ENCODE measurements at regions not wholly inside any gene's neighbourhood (a gene's known extent, or its start where the extent isn't known, plus 50 kb on each side); places are given as distances from the start of the nearest gene placed in this dataset.

DNA sequence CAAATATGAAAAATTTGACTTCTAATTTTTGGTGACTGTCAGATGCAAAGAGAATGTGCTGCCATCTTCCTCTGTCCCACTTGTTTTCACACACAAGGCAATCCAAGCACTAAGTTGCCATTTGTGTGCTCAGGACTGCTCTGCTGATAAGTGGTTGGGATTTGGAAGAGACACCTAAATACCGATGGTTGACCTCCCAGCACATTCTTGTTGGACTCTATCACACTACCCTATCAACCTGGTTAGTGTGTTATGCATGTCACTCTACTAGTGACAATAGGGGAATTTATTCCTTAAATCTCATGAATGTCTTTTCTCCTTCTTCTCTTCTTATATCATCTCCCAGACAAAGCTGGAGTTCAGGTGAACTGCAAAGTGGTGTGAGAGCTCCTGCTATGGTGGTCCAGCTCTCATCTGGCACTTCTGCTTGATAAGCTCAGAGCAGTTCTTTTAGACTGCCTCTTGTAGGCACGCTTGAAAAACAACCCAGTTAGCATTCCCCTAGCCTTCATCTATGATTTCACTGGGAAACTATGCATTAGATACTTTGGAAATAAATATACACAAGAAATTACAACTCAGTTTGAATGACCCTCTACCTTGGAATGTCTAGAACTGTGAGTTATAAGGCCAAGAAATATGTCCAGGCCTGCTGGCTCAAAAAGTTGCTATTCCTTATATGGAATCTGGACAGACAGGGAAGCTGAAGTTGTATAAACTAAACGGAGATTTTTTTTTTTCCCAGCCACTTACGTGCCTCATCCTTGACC is 404.8 kb downstream of the MEIS1 start:
- ChIA-PET POLR2A (no interaction called here), CTCF (no interaction called here)
- no peak overlapping the region for H3K27ac ChIP-seq (ENCODE audit: low read depth, low read length)
- no peaks in the 10 kb centered on the region for H3K9me3 ChIP-seq (ENCODE audit: control insufficient read depth in 2 of 3, low read length in 3 of 3)
- Mint-ChIP-seq H3K9me3 (peaks cover 0 to 12% (median 3%) of the 10 kb centered on the region in 11 donors), H3K4me1 (no peaks in the 10 kb centered on the region), H3K27ac (no peak overlapping the region), H3K4me3 (no peak overlapping the region), H3K27me3 (no peaks in the 10 kb centered on the region), H3K36me3 (no peaks in the 10 kb centered on the region)
- intact Hi-C loops (cut with micrococcal nuclease): no loop called here
- ATAC-seq (no peak), DNase-seq (no peak)
- no peaks in the 10 kb centered on the region for H3K27me3 ChIP-seq (ENCODE audit: control insufficient read depth in 2 of 2, insufficient read depth in 2 of 2, low read length in 2 of 2)
- H3K36me3 ChIP-seq (ENCODE audit: control insufficient read depth in 2 of 3, insufficient read depth in 3 of 3, low read length in 3 of 3): no peaks in the 10 kb centered on the region
- no peak overlapping the region for H3K4me3 ChIP-seq (ENCODE audit: low read length)
- H3K4me1 ChIP-seq (ENCODE audit: control insufficient read depth in 2 of 2, insufficient read depth in 2 of 2, low read length in 2 of 2): no peaks in the 10 kb centered on the region

DNA sequence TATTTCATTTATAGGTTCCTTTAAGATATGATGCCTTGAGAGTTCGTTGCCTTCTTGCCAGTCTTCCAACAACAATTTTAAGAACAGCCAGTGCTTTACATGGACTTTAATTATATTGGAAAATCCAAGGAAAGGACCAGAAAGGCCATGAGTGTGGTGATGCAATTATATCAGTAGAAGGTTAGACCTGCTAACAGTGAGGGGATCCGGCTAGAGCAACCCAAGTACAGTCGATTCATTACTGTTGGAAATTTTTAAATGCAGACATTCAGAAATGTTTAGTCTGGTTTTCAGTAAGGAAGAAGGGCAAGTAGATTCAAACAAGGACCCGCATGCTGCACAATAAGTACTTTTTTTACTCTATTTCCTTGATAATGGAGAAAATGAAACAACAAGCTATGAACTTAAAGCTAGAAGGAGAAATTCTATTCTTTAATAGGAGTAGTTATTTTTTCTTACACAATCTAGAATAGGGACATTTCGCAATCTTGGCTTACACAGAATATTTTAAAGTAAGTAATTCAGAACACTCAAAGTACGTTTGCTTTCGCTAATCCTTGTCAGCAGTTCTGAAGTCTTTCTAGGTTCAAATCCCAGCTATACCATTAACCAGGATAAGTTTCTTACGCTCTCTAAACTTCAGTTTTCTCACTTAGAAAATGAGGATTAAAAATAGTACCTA is 405.5 kb downstream of the MEIS1 start:
- ATAC-seq (no peak), DNase-seq (no peak)
- Histone ChIP-seq H3K9me3 (ENCODE audit: control insufficient read depth in 2 of 3, low read length in 3 of 3) (no peaks in the 10 kb centered on the region), H3K4me3 (ENCODE audit: low read length) (no peak overlapping the region), H3K36me3 (ENCODE audit: control insufficient read depth in 2 of 3, insufficient read depth in 3 of 3, low read length in 3 of 3) (no peaks in the 10 kb centered on the region), H3K27ac (ENCODE audit: low read depth, low read length) (no peak overlapping the region), H3K4me1 (ENCODE audit: control insufficient read depth in 2 of 2, insufficient read depth in 2 of 2, low read length in 2 of 2) (no peaks in the 10 kb centered on the region), H3K27me3 (ENCODE audit: control insufficient read depth in 2 of 2, insufficient read depth in 2 of 2, low read length in 2 of 2) (no peaks in the 10 kb centered on the region)
- Mint-ChIP-seq H3K4me3 (no peak overlapping the region), H3K27me3 (no peaks in the 10 kb centered on the region), H3K4me1 (no peaks in the 10 kb centered on the region), H3K9me3 (peaks cover 0 to 12% (median 3%) of the 10 kb centered on the region in 11 donors), H3K27ac (no peak overlapping the region), H3K36me3 (no peaks in the 10 kb centered on the region)
- intact Hi-C loops (cut with micrococcal nuclease): no loop called here
- POLR2A ChIA-PET: no interaction called here
- CTCF ChIA-PET: no interaction called here

DNA sequence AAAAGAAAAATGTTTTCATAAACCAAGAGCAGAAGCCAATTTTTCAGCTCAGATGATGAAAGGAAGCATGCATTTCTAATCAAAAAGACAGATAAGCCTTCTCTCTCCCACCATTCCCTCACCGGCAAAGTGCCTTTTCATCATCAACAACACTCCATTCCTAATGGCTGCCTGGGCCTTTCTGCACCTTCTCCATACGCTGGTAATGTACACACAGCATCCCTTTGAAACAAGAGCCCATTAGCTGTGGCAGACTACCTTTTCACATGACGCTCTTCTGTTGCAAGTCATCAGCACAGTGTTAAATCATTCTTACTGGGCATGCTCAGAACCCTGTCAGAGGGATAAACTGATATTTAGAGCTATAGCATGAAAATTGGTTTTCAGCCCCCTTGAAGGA is 408.9 kb downstream of the MEIS1 start:
- ChIA-PET POLR2A (no interaction called here), CTCF (no interaction called here)
- no peaks in the 10 kb centered on the region for H3K27me3 ChIP-seq (ENCODE audit: control insufficient read depth in 2 of 2, insufficient read depth in 2 of 2, low read length in 2 of 2)
- Mint-ChIP-seq H3K27me3 (peaks cover 0 to 6% (median 0%) of the 10 kb centered on the region in 5 donors), H3K4me3 (no peak overlapping the region), H3K9me3 (peaks cover 0 to 7% (median 0%) of the 10 kb centered on the region in 11 donors), H3K36me3 (no peaks in the 10 kb centered on the region), H3K4me1 (no peaks in the 10 kb centered on the region), H3K27ac (no peak overlapping the region)
- no peaks in the 10 kb centered on the region for H3K4me1 ChIP-seq (ENCODE audit: control insufficient read depth in 2 of 2, insufficient read depth in 2 of 2, low read length in 2 of 2)
- intact Hi-C loops (cut with micrococcal nuclease): no loop called here
- DNase-seq: no peak
- ATAC-seq: no peak
- H3K9me3 ChIP-seq (ENCODE audit: control insufficient read depth in 2 of 3, low read length in 3 of 3): no peaks in the 10 kb centered on the region
- no peaks in the 10 kb centered on the region for H3K36me3 ChIP-seq (ENCODE audit: control insufficient read depth in 2 of 3, insufficient read depth in 3 of 3, low read length in 3 of 3)
- no peak overlapping the region for H3K4me3 ChIP-seq (ENCODE audit: low read length)
- no peak overlapping the region for H3K27ac ChIP-seq (ENCODE audit: low read depth, low read length)

DNA sequence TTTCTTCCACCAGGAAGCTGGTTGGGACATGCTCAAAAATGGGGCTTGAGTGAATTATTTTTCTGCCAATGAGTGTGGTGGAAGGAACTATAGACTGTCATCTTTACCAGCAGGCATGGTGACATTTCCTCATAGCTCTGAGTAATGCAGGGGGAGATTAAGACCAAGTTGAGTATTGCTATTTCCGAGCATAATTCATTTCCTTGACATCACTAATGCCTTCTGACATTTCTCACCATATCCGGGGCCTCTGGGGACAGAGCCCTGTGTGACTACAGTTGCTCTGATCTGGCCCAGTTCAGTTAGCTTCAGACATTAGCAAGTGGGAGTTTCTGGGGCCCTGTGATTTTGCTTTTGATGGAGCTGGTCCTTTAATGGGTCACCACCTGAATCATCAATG is 410.4 kb downstream of the MEIS1 start:
- Mint-ChIP-seq H3K27me3 (peaks cover 0 to 6% (median 0%) of the 10 kb centered on the region in 5 donors), H3K9me3 (peaks cover 0 to 7% (median 3%) of the 10 kb centered on the region in 11 donors), H3K36me3 (no peaks in the 10 kb centered on the region), H3K4me3 (no peak overlapping the region), H3K4me1 (no peaks in the 10 kb centered on the region), H3K27ac (no peak overlapping the region)
- Histone ChIP-seq H3K4me3 (ENCODE audit: low read length) (no peak overlapping the region), H3K36me3 (ENCODE audit: control insufficient read depth in 2 of 3, insufficient read depth in 3 of 3, low read length in 3 of 3) (no peaks in the 10 kb centered on the region), H3K9me3 (ENCODE audit: control insufficient read depth in 2 of 3, low read length in 3 of 3) (no peaks in the 10 kb centered on the region), H3K4me1 (ENCODE audit: control insufficient read depth in 2 of 2, insufficient read depth in 2 of 2, low read length in 2 of 2) (no peaks in the 10 kb centered on the region), H3K27me3 (ENCODE audit: control insufficient read depth in 2 of 2, insufficient read depth in 2 of 2, low read length in 2 of 2) (no peaks in the 10 kb centered on the region), H3K27ac (ENCODE audit: low read depth, low read length) (no peak overlapping the region)
- DNase-seq (no peak), ATAC-seq (no peak)
- ChIA-PET POLR2A (no interaction called here), CTCF (no interaction called here)
- intact Hi-C loops (cut with micrococcal nuclease): no loop called here

DNA sequence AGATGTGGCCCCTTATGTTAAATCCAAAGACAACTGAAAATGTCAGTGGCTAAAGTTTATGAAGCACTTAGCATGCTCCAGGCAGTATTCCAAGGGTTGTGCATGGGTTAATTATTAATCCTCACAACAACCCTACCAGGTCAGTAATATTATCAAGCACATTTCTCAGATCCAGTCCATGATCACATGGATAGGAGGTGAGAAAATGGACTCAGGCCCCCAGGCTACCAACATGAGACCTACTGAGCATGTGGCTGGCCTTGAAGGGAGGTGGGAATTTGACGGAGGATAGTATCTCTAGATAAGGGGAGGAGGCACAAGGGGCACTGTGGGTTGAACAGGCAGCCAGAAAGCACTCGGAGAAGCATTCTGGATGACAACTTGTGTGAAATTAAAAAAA is 412.0 kb downstream of the MEIS1 start:
- Histone ChIP-seq H3K4me1 (ENCODE audit: control insufficient read depth in 2 of 2, insufficient read depth in 2 of 2, low read length in 2 of 2) (no peaks in the 10 kb centered on the region), H3K36me3 (ENCODE audit: control insufficient read depth in 2 of 3, insufficient read depth in 3 of 3, low read length in 3 of 3) (no peaks in the 10 kb centered on the region), H3K4me3 (ENCODE audit: low read length) (no peak overlapping the region), H3K27me3 (ENCODE audit: control insufficient read depth in 2 of 2, insufficient read depth in 2 of 2, low read length in 2 of 2) (no peaks in the 10 kb centered on the region), H3K27ac (ENCODE audit: low read depth, low read length) (no peak overlapping the region), H3K9me3 (ENCODE audit: control insufficient read depth in 2 of 3, low read length in 3 of 3) (no peaks in the 10 kb centered on the region)
- POLR2A ChIA-PET: no interaction called here
- ATAC-seq (no peak), DNase-seq (no peak)
- Mint-ChIP-seq H3K36me3 (no peaks in the 10 kb centered on the region), H3K27me3 (peaks cover 0 to 6% (median 0%) of the 10 kb centered on the region in 5 donors), H3K27ac (no peak overlapping the region), H3K9me3 (peaks cover 0 to 5% (median 2%) of the 10 kb centered on the region in 11 donors), H3K4me3 (no peak overlapping the region), H3K4me1 (no peaks in the 10 kb centered on the region)
- CTCF ChIA-PET: no interaction called here
- intact Hi-C loops (cut with micrococcal nuclease): no loop called here

DNA sequence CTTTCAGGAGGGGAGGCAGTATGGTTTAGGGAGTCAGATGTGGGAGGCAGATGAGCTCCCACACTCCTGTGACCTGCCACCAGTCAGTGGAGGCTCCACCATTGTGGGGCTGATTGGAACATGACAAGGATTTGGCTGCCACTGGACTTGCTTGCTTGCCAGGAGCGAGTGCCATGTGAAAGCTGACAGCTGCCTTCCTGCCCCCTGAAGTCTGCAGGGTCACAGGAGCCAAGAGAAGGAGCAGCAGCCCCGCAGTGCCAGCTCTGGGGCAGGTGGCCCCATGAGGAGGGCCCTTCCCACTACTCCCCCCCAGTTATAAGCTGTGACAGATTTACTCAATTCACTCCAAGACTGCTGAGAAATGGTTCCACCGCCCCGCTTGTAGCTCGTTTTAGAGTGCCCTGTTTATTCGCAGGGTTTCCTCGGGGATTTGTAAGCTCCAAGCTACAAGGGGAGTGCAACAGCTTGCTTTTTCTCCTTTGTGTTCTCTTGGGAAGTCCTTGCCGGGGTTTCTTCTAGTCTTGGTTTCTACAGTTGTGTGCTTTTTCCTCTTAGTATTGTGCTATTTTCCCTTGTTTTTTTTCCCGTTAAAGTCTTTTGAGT is 414.3 kb downstream of the MEIS1 start:
- no peaks in the 10 kb centered on the region for H3K9me3 ChIP-seq (ENCODE audit: control insufficient read depth in 2 of 3, low read length in 3 of 3)
- Mint-ChIP-seq H3K4me3 (no peak overlapping the region), H3K27ac (no peak overlapping the region), H3K36me3 (no peaks in the 10 kb centered on the region), H3K27me3 (peaks cover 0 to 6% (median 0%) of the 10 kb centered on the region in 5 donors), H3K9me3 (peaks cover 0 to 8% (median 0%) of the 10 kb centered on the region in 11 donors), H3K4me1 (no peaks in the 10 kb centered on the region)
- no peak overlapping the region for H3K4me3 ChIP-seq (ENCODE audit: low read length)
- DNase-seq: no peak
- CTCF ChIA-PET: no interaction called here
- no peak for ATAC-seq
- H3K4me1 ChIP-seq (ENCODE audit: control insufficient read depth in 2 of 2, insufficient read depth in 2 of 2, low read length in 2 of 2): no peaks in the 10 kb centered on the region
- POLR2A ChIA-PET: no interaction called here
- no peaks in the 10 kb centered on the region for H3K27me3 ChIP-seq (ENCODE audit: control insufficient read depth in 2 of 2, insufficient read depth in 2 of 2, low read length in 2 of 2)
- intact Hi-C loops (cut with micrococcal nuclease): no loop called here
- no peak overlapping the region for H3K27ac ChIP-seq (ENCODE audit: low read depth, low read length)
- H3K36me3 ChIP-seq (ENCODE audit: control insufficient read depth in 2 of 3, insufficient read depth in 3 of 3, low read length in 3 of 3): no peaks in the 10 kb centered on the region

DNA sequence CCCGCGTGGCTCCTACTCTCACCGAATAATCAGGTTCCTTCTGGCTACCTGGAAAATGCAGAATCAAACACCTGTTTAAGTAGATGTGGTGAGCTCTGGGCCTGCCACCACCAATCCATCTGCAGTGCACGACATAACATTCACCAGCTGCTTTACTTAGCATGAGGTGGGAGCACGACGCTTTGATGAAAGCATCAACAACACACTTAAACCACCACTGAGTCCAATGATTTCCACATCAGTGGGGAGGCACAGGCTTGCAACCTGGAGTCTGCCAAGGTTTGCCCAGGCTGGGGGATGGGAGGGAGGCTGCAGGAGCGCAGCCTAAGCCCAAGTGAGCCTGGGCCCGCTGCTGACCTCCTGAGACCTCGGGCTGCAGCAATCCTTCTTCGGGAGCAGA is 415.5 kb downstream of the MEIS1 start:
- Mint-ChIP-seq H3K4me1 (no peaks in the 10 kb centered on the region), H3K27ac (no peak overlapping the region), H3K4me3 (no peak overlapping the region), H3K36me3 (no peaks in the 10 kb centered on the region), H3K27me3 (peaks cover 0 to 6% (median 0%) of the 10 kb centered on the region in 5 donors), H3K9me3 (peaks cover 0 to 8% (median 0%) of the 10 kb centered on the region in 11 donors)
- intact Hi-C loops (cut with micrococcal nuclease): no loop called here
- no peaks in the 10 kb centered on the region for H3K27me3 ChIP-seq (ENCODE audit: control insufficient read depth in 2 of 2, insufficient read depth in 2 of 2, low read length in 2 of 2)
- H3K9me3 ChIP-seq (ENCODE audit: control insufficient read depth in 2 of 3, low read length in 3 of 3): no peaks in the 10 kb centered on the region
- ChIA-PET POLR2A (no interaction called here), CTCF (no interaction called here)
- DNase-seq (no peak), ATAC-seq (no peak)
- no peaks in the 10 kb centered on the region for H3K4me1 ChIP-seq (ENCODE audit: control insufficient read depth in 2 of 2, insufficient read depth in 2 of 2, low read length in 2 of 2)
- H3K27ac ChIP-seq (ENCODE audit: low read depth, low read length): no peak overlapping the region
- no peak overlapping the region for H3K4me3 ChIP-seq (ENCODE audit: low read length)
- no peaks in the 10 kb centered on the region for H3K36me3 ChIP-seq (ENCODE audit: control insufficient read depth in 2 of 3, insufficient read depth in 3 of 3, low read length in 3 of 3)
